Endothelial cell (in vitro differentiated cells): ENCODE measurements at regions not wholly inside any gene's neighbourhood (a gene's known extent, or its start where the extent isn't known, plus 50 kb on each side); places are given as distances from the start of the nearest gene placed in this dataset.

Source experiments
- DNase-seq: peaks from one replicate; pipeline ENCODE4 v3.0.0; 2021; ENCODE audit warnings: low spot score
- H3K27ac Mint-ChIP-seq: one replicate; pipeline ENCODE4 v1.8.0; 2021; ENCODE audit warnings: mixed read lengths, inconsistent platforms; ENCODE audit not compliant: unreplicated experiment
- H3K27me3 Mint-ChIP-seq: one replicate; pipeline ENCODE4 v1.8.0; 2021; ENCODE audit warnings: mild to moderate bottlenecking, moderate library complexity, mixed read lengths, inconsistent platforms; ENCODE audit not compliant: unreplicated experiment
- H3K36me3 Mint-ChIP-seq: one replicate; pipeline ENCODE4 v1.8.0; 2021; ENCODE audit warnings: mild to moderate bottlenecking, low read depth, mixed read lengths, inconsistent platforms; ENCODE audit not compliant: unreplicated experiment
- H3K4me1 Mint-ChIP-seq: one replicate; pipeline ENCODE4 v1.8.0; 2021; ENCODE audit warnings: mild to moderate bottlenecking, mixed read lengths, inconsistent platforms; ENCODE audit not compliant: unreplicated experiment
- H3K4me3 Mint-ChIP-seq: one replicate; pipeline ENCODE4 v1.8.0; 2021; ENCODE audit warnings: mild to moderate bottlenecking, mixed read lengths, inconsistent platforms; ENCODE audit not compliant: unreplicated experiment
- H3K9me3 Mint-ChIP-seq: one replicate; pipeline ENCODE4 v1.8.0; 2021; ENCODE audit warnings: mixed read lengths, inconsistent platforms; ENCODE audit not compliant: unreplicated experiment
- CTCF ChIP-seq: fragments of 200-600 bp; sonication (generic); IDR thresholded peaks from one replicate; pipeline ENCODE4 v1.5.0; 2021; ENCODE audit warnings: antibody characterized with exemption; ENCODE audit not compliant: unreplicated experiment

DNA sequence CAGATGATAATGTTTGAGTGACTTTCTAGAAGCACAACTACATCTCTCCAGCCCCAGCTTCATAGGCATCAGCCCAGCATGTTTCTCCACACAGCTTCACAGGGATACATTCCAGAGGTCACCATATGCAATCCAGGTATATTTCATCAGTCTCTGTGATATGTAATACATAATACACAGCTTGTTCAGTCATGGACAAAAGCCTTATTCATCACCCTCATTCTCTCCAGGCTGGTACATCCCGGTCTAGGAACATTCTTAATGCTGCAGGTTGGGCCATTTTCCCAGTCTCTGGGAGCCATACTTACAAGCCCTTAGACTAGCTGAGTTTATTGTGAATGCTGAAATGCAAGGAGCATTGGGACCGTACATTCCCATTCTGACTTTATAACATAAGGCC lies 169.4 kb downstream of the TMEM200A start:
- peaks cover 2% of the 10 kb centered on the region for H3K27me3 Mint-ChIP-seq

GRCh38 chr6:130537447-130537846 lies 171.6 kb downstream of the TMEM200A start:
- H3K27me3 Mint-ChIP-seq: peaks cover 2% of the 10 kb centered on the region
- no peak for TF ChIP-seq CTCF

More for the DNA sequence above, 169.4 kb downstream of the TMEM200A start:
- no peak overlapping the region for H3K27ac Mint-ChIP-seq
- H3K4me1 Mint-ChIP-seq: no peaks in the 10 kb centered on the region
- no peaks in the 10 kb centered on the region for H3K9me3 Mint-ChIP-seq
- no peak overlapping the region for H3K4me3 Mint-ChIP-seq
- no peak for TF ChIP-seq CTCF
- DNase-seq: no peak
- H3K36me3 Mint-ChIP-seq: no peaks in the 10 kb centered on the region

DNA sequence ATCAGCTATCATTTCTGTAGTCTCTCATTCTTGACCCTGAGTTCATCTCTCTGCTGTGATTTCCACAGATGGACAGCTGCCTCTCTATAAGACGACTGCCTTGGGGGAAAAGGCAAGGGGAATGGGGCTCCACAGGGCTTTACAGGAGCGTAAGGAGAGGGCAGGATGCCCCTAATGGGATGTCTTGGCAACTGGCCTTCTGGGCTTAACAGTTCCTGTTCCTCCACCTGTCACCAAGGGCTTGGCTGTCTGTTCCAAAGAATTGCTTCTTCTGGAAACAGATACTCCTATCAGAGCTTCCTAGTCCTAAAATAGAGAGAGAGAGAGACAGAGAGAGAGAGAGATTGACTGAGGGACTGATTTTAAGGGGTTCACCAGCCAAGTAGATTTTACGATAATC lies 181.9 kb downstream of the TMEM200A start:
- no peaks in the 10 kb centered on the region for H3K9me3 Mint-ChIP-seq
- no peak overlapping the region for H3K4me3 Mint-ChIP-seq
- no peak for DNase-seq
- H3K27ac Mint-ChIP-seq: no peak overlapping the region
- no peaks in the 10 kb centered on the region for H3K4me1 Mint-ChIP-seq
- TF ChIP-seq CTCF: no peak
- H3K27me3 Mint-ChIP-seq: no peaks in the 10 kb centered on the region
- H3K36me3 Mint-ChIP-seq: no peaks in the 10 kb centered on the region

More at GRCh38 chr6:130537447-130537846, 171.6 kb downstream of the TMEM200A start:
- DNase-seq: no peak
- H3K36me3 Mint-ChIP-seq: no peaks in the 10 kb centered on the region
- no peaks in the 10 kb centered on the region for H3K4me1 Mint-ChIP-seq
- H3K4me3 Mint-ChIP-seq: no peak overlapping the region
- H3K9me3 Mint-ChIP-seq: no peaks in the 10 kb centered on the region
- no peak overlapping the region for H3K27ac Mint-ChIP-seq

- H3K27ac Mint-ChIP-seq: no peak overlapping the region
- no peak overlapping the region for H3K4me3 Mint-ChIP-seq
- no peaks in the 10 kb centered on the region for H3K4me1 Mint-ChIP-seq
- H3K9me3 Mint-ChIP-seq: no peaks in the 10 kb centered on the region
- no peaks in the 10 kb centered on the region for H3K27me3 Mint-ChIP-seq
- no peak for TF ChIP-seq CTCF
- DNase-seq: no peak
- H3K36me3 Mint-ChIP-seq: no peaks in the 10 kb centered on the region
Measured at GRCh38 chr6:130557481-130558112, 191.8 kb downstream of the TMEM200A start.

DNA sequence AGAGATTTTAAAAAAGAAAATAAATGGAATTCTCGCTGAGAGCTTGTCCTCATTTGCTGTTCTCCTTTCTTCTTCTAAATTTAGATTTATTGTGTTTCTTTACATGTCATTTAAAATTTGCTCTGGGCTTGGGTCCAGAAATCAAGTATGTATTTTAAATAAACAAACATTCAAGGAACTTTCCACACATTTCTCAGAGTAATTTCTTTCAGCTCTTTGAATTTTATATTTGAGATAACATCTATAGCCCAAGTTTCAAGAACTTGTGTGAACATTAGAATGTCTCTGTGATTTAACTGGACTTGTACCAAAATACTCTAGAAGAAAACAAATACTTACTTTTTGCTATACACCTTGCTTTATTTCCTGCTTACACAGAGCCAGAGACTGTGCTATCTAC lies 192.3 kb downstream of the TMEM200A start:
- H3K27me3 Mint-ChIP-seq: no peaks in the 10 kb centered on the region
- no peak for DNase-seq
- no peak overlapping the region for H3K4me3 Mint-ChIP-seq
- H3K9me3 Mint-ChIP-seq: no peaks in the 10 kb centered on the region
- no peaks in the 10 kb centered on the region for H3K36me3 Mint-ChIP-seq
- no peaks in the 10 kb centered on the region for H3K4me1 Mint-ChIP-seq
- H3K27ac Mint-ChIP-seq: no peak overlapping the region
- no peak for TF ChIP-seq CTCF
